ENCODE measurements at regions not wholly inside any gene's neighbourhood (a gene's known extent, or its start where the extent isn't known, plus 50 kb on each side); places are given as distances from the start of the nearest gene placed in this dataset.

GRCh38 chr11:26134481-26135355 lies 197.2 kb upstream of the ANO3 start:
- Histone ChIP-seq H3K79me2 (ENCODE audit: insufficient read depth, low read depth, low read length) (no peaks in the 10 kb centered on the region), H3K9me2 (ENCODE audit: insufficient read depth, low read length) (no peaks in the 10 kb centered on the region), H3K36me3 (ENCODE audit: insufficient read depth, low read length) (peaks cover 9% of the 10 kb centered on the region; the same call in 1 of the 2 replicates), H3K4me1 (ENCODE audit: insufficient read depth, low read length, poor library complexity, severe bottlenecking) (peaks cover 19% of the 10 kb centered on the region), H2AFZ (ENCODE audit: low read length) (peak overlapping the region; percentile 80), H3K4me2 (ENCODE audit: low read length) (peak overlapping the region; percentile 32), H3K4me3 (ENCODE audit: low read depth, low read length, poor library complexity, severe bottlenecking) (no peak overlapping the region), H4K20me1 (ENCODE audit: insufficient read depth, low read length) (no peaks in the 10 kb centered on the region), H3K27ac (ENCODE audit: low read depth, low read length, poor library complexity, severe bottlenecking) (peak overlapping the region; percentile 10), H3K9me3 (ENCODE audit: low read length) (peaks cover 4% of the 10 kb centered on the region; the same call in 1 of the 2 replicates)
- DNase-seq (ENCODE audit: low spot score), result peak; percentile 72
- ChIA-PET CTCF (ENCODE audit: unreplicated experiment) (interaction anchor here (0.8 to 3.7 kb wide), 2 partner anchors 149 to 153 kb away, joined by 3 to 44 read pairs; no protein-coding TSS in a partner anchor), POLR2A (interaction anchor here (0.7 to 5.4 kb wide), 8 partner anchors 11 to 510 kb away, joined by 3 to 57 read pairs (median 3); no protein-coding TSS in a partner anchor)
- BruUV-seq (replicated peaks), result no TSS peak
- intact Hi-C loops (cut with micrococcal nuclease; ENCODE audit: unreplicated experiment), result loop anchor here (1.0 to 10.0 kb wide), 4 partner anchors 92 to 1370 kb away; partner anchors contain the start of gene LIN7C
- TF ChIP-seq EZH2phosphoT487 (IDR thresholded peaks at IDR 0.05; ENCODE audit: borderline replicate concordance, low read depth, low read length), result no peak
- peak; percentile 87 for TF ChIP-seq CTCF (conservative IDR thresholded peaks at IDR 0.05; ENCODE audit: low read length)

- Histone ChIP-seq H4K20me1 (ENCODE audit: insufficient read depth, low read length) (no peaks in the 10 kb centered on the region), H3K36me3 (ENCODE audit: insufficient read depth, low read length) (peaks cover 9% of the 10 kb centered on the region; the same call in 1 of the 2 replicates), H3K9me3 (ENCODE audit: low read length) (peaks cover 4% of the 10 kb centered on the region; the same call in 1 of the 2 replicates), H2AFZ (ENCODE audit: low read length) (peak overlapping the region; percentile 40; the same call in 1 of the 2 replicates), H3K4me1 (ENCODE audit: insufficient read depth, low read length, poor library complexity, severe bottlenecking) (peaks cover 19% of the 10 kb centered on the region), H3K27ac (ENCODE audit: low read depth, low read length, poor library complexity, severe bottlenecking) (no peak overlapping the region), H3K9me2 (ENCODE audit: insufficient read depth, low read length) (no peaks in the 10 kb centered on the region), H3K79me2 (ENCODE audit: insufficient read depth, low read depth, low read length) (no peaks in the 10 kb centered on the region), H3K4me3 (ENCODE audit: low read depth, low read length, poor library complexity, severe bottlenecking) (no peak overlapping the region), H3K4me2 (ENCODE audit: low read length) (no peak overlapping the region)
- intact Hi-C loops (cut with micrococcal nuclease; ENCODE audit: unreplicated experiment), result loop anchor here (10.0 kb wide), 1 partner anchor 1367 kb away; the partner anchor contains the start of gene LIN7C
- DNase-seq (ENCODE audit: low spot score), result no peak
- ChIA-PET POLR2A (interaction anchor here (0.5 to 1.5 kb wide), 8 partner anchors 9 to 274 kb away, joined by 3 to 5 read pairs (median 3); no protein-coding TSS in a partner anchor), CTCF (ENCODE audit: unreplicated experiment) (interaction anchor here (0.8 kb wide), 1 partner anchor 10 kb away, joined by 3 read pairs; no protein-coding TSS in a partner anchor)
- TF ChIP-seq CTCF (conservative IDR thresholded peaks at IDR 0.05; ENCODE audit: low read length) (no peak), EZH2phosphoT487 (IDR thresholded peaks at IDR 0.05; ENCODE audit: borderline replicate concordance, low read depth, low read length) (no peak)
- BruUV-seq (replicated peaks), result no TSS peak
Observed at GRCh38 chr11:26137651-26138050, 194.3 kb upstream of the ANO3 start.
